Dedifferentiated amniotic fluid mesenchymal stem cell (primary cell): ENCODE measurements at regions not wholly inside any gene's neighbourhood (a gene's known extent, or its start where the extent isn't known, plus 50 kb on each side); places are given as distances from the start of the nearest gene placed in this dataset.
"Not testable (repeated sequence)": the region's sequence is repeated elsewhere in the genome, so short reads cannot be mapped to it uniquely, and the experiment has no call there.

Source experiments
- DNase-seq: peaks from one replicate; pipeline ENCODE4 v3.0.0-alpha.2; 2016; ENCODE audit errors: extremely low spot score

DNA sequence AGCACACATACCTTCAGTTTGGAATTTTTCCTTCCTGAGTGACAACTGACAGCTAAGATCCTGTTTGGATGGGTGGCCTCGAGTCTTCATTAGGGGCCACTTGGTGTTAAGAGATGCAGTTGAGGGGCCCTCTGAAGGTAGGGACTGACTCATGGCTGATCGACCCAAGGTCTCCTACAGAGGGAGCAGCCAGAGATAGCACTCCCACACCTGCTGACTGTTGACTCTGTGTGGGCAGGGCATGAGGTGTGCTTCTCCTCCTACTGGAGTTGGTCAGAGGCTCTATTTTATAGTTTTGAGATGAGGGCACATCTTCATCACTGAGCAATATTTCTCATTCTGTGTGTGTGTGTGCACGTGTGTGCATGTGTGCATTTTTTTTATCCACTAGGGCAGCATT lies 378.8 kb upstream of the PODXL start:
- no peak for DNase-seq

DNA sequence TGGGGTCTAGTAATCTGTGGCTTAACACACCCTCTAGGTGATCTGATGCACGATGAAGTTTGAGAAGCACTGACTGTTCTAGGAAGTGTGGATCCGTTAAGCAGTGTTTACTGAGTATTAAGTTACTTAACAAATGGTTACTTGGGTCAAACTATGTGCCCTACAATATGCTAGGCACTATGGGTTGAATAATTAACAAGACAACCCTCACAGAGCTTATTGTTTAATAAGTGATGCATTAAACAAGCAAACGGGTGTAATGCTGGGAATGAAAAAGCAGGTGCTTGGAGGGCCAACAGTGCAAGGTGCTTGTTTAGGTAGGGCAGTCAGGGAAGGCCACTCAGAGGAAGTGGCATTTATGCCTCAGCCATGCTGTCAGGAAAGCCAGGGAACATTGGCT lies 378.0 kb upstream of the PODXL start:
- no peak for DNase-seq

DNA sequence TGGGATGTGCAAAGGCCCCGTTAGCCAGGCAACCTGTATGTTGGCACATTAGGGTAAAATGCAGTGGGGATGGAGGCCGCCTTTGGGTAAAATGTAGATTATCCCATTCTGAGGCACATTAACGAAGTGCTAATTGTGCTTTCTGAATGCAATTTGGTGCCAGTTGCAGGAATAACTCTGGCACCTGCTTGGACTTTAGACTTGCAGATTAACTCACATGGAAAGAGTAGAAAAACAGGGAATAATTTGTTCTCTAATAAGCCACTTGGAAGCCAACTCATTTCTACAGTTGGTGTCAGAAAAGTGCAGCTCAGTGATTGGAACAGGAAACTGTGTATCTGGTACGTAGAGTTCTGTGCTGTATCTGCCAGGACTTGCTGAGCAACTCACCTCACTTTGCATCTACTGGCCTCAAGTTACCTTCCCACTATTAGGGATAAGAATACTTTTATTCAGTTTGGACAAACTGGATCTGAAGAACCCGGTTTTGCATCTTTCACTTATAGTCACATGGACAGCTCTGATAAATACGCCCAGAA lies 377.4 kb upstream of the PODXL start:
- DNase-seq: no peak

DNA sequence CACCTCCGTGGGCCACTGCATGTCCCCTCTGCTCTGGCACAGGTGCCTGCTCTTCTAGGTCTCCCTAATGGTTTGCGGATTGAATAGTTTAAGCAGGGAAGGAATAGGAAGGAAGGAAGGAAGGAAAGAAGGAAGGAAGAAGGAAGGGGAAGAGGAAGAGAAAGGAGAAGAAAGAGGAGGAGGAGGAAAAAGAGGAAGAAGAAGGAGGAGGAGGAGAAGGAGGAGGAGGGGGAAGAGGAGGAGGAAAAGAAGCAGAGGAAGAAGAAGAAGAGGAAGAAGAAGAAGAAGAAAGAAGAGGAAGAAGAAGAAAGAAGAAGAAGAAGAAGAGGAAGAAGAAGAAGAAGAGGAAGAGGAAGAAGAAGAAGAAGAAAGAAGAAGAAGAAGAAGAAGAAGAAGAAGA lies 376.8 kb upstream of the PODXL start:
- not testable (repeated sequence) for DNase-seq

DNA sequence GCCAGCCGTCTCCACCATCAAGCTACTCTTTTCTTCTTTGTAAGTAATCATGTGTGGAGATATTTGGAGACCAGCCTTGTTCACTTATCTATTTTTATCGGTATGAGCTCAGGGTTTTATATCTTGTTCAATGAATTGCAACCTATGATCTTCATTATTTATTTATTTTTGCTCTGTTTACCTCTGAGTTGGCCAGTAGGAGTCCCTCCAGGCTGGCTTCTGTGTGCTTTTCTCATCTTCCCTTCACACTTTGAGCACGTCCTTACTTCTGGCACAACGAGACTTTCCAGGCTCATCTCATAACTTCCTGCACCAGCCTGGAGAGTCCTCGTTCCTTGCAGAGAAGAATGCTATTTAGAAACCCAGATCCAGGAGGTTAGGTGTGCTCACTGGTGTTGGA lies 375.8 kb upstream of the PODXL start:
- no peak for DNase-seq

DNA sequence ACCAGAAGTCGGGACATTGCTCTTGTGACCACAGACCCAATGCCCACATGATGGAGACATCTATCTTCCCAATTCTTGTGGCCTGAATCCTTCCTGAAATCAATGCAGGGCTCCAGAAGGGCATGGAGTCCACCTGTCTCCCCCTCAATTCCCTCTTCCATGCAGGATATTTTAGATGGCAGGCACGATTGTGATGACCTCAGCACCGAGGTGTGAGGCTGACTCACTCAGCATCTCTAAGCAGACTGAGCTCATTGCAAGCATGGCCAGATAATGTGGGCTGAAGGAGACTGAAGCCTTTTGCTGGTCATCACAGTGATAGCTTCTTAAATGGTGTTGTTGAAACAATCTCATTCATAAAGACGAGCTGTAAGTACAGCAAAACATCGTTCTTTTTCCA lies 374.9 kb upstream of the PODXL start:
- no peak for DNase-seq

DNA sequence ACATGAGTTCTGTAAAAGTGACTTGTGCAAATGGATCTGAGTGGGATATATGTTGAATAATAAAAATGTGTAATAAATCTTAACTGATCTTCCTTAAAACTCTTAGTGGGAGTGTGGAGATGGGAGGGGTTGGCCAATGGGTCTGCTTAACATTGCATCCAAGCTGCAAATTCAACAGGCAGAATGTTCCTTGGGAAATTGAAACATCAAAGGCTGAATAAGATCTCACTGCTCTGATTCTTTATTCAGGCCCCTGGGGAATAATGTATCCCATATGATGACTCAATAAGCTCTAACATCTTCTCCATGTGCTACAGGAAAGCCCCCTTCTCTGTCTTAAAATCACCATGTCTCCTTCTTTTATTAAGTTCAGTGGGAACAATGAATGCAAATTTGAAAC lies 373.2 kb upstream of the PODXL start:
- DNase-seq: no peak

DNA sequence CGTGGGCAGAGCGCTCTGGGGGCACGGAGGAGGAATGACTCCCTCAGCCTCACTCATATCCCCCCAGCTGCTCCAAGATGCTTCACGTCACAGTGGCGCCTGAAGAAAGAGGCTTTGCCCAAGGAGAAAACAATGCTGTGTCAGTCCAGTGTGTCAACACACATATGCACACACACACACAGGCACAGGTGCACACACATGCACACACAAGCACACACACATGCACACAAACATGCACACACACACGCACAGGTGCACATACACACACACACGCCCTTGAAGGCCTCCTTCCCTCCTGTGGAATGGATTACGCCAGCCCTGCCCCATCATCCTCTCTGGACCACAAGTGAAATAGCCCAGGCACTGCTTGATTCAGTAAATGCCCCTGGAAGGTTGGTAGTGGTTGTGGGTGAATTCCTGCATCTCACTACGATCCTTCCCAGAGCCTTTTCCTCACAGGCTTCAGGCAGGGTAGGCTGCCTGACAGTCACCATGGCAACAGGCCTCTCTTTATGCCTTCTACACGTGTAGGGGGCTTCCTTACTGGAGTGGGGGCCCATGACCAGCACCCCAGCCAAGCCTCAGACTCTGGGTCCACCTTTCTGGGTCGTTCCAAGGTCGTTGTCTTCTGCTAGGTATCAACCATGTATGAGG lies 371.5 kb upstream of the PODXL start:
- no peak for DNase-seq

DNA sequence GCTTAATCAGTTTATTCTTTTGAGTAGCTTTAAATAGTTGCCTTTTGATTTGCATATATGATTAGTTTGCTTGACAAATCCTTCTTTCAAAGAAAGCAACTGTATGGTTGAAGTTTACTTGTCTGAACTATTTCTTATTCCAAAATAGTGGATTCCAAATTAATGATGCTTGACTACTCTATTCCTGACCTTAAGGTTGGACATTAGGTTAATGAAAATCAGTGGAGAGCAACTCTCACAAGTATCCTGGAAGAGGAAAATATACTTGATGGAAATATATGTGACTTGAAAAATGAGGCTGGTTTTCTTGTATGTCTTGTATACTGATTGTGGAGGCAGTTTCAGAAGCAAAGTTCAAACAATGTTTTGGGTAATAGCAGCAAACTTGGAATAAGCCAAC lies 369.2 kb upstream of the PODXL start:
- no peak for DNase-seq

DNA sequence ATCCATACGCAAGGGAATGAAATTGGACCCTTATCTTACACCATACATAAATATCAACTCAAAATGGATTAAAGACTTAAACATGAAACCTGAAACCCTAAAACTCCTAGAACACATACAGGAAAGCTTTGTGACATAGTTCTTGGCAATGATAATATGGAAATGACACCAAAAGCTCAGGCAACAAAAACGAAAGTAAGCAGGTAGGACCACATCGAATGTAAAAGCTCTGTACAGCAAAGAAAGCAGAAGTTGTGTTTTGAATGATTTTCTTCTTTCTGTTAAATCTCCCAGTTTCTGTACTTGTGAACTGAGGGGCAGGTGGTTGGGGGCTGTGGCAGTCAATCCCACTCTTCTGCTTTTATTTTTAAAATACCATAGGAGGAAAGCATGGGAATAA lies 368.4 kb upstream of the PODXL start:
- no peak for DNase-seq

DNA sequence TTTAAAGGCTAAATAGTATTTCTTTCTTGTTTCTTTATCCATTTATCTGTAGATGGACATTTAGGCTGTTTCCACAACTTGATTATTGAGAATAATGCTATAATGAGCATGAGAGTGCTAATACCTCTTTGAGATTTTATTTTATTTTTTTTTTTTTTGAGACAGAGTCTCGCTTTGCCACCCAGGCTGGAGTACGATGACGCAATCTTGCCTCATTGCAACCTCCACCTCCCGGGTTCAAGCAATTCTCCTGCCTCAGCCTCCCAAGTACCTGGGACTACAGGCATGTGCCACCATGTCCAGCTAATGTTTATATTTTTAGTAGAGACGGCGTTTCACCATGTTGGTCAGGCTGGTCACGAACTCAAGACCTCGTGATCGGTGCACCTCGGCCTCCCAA lies 366.5 kb upstream of the PODXL start:
- DNase-seq: not testable (repeated sequence)

DNA sequence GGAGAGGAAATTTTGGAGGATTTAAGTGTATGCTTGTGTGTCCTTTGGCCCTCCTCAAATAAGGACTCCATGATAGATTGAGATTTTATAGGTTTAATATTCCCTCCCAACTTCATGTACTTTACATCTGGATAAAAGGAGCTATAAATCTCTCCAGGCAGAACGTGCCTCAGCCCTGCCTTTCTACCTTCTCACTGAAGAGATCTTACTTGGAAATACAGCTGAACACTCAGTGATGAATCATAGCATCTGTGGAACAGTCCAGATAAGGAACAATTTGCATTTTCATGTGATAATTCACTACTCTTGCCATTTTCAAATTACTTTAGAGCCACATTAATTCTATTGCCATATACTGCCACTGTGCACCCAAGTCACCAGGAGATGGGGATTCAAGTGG lies 364.6 kb upstream of the PODXL start:
- DNase-seq: no peak

DNA sequence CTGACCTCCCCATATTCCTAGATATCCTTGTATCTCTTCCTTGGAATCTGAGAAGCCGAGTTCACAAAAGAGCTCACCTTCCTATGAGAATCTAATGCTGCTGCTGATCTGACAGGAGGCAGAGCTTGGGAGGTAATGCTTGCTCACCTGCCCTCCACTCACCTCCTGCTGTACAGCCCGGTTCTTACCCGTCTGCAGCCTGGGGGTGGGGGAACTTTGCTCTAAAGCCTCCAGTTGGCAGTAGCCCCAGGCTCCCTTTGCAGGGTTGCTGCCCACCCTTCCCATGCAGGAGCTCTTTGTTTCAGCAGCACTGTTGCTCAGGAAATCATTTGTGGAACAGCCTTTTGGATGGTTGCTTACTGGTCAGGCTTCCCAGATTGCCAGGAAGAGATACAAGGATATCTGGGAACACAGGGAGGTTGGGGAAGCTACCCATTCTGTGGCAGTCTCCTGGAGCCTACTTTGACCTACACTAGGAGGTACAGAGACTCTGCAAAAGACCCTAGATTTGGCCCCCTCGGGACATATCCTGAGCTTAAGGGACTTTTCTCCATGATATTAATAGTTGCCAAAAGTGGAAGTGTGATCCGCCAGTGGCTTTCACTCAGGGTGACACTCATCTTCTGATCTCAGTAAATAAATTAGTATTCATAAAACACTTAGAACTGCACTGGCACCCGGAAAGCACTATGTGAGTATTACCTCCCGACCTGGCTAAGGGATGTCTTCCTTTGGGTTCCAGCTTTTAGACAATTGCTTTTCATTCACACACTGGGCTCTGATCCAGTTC lies 363.7 kb upstream of the PODXL start:
- DNase-seq: no peak

DNA sequence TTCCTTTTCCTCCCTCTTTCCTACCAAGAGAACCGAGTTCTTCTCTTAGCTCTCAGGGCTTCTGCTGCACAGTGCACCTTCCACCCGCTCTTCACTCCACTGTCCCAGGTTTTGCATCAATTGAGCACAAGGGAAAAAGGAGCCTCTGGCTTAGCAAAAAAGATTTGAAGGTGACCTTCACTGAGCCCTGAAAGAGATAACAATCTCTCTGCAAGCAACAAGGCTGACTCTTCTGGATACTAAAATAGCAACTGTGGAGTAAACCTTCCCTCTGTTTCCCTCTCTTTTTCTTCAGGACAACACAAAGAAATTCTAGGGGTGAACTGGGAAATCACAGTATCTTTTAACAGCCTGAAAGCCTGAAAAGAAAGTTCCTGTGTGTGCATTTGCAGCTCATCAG lies 354.7 kb upstream of the PODXL start:
- DNase-seq: no peak

DNA sequence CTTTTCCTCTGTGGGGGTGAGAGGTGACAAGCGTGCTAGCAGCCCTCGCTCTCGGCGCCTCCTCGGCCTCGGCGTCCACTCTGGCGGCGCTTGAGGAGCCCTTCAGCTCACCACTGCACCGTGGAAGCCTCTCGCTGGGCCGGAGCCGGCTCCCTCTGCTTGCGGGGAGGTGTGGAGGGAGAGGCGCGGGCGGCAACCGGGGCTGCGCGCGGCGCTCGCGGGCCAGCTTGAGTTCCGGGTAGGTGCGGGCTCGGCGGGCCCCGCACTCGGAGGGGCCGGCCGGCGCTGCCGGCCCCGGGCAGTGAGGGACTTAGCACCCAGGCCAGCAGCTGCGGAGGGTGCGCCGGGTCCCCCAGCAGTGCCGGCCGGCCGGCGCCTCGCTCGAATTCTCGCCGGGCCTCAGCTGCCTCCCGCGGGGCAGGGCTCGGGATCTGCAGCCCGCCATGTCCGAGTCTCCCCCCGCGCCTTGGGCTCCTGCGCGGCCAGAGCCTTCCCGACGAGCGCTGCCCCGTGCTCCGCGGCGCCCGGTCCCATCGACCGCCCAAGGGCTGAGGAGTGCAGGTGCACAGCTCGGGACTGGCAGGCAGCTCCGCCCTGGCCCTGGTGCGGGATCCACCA lies 352.8 kb upstream of the PODXL start:
- DNase-seq: no peak

DNA sequence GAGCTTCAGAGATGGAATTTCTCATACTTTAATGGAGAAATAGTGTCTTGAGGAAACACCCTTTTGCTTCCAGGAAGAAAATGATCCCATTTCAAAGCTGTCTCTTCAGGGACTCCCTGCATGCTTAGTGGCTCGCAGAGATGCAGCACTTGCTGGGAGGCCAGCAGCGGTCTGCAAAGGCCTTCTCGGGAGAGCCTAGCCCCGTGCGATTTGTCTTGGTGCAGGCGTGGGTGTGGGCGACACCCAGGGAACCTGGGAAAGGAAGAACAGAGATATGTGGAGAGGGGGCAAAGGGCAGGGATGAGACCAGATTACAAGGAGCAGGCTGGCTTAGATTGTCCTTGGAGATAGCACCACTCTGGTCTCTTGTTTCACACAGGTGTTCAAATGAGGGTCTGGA lies 352.3 kb upstream of the PODXL start:
- no peak for DNase-seq

DNA sequence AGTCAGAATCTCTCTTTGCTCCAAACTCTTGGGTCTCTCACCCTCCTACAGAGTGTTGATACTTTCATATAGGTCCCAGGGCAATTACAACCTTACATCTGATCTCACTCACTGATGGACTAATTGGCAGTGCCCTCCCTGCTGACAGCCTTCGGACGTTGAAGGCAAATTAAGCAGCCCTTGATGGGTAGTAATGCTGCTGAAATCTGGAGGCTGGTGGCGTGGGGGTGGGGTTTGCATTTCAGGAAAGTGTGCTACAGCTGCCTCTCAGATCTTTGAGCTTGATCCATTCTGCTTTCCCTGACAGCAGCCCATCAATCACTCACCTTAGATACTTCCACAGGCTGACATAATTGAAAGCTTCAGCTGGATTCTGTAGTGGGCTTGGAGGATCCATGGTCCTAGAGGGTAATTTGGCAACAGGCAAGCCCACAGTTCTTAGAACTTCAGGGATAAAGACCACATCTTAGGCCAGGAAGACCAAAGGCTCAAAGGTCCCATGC lies 349.1 kb upstream of the PODXL start:
- no peak for DNase-seq

DNA sequence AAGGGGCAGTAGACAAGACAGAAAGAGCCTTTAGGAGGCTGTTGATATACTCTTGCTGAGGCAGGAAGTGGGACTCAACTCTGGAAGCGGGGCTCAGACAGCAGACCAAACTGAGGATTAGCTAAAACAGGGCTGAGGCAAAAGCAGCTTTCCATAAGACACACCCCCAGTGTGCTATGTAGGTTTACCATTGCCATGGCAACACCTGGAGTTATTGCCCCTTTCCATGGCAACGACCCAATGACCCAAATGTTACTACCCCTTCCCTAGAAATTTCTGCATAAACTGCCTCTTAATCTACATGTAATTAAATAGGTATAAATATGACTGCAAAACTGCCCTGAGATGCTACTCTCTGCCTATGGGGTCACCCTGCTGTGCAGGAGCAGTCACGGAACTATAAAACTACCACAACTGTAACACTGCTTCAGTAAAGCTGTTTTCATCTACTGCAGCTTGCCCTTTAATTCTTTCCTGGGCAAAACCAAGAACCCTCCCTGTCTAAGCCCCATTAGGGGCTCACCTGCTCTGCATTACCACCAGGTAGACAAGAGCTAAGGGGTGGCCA lies 348.4 kb upstream of the PODXL start:
- DNase-seq: no peak

DNA sequence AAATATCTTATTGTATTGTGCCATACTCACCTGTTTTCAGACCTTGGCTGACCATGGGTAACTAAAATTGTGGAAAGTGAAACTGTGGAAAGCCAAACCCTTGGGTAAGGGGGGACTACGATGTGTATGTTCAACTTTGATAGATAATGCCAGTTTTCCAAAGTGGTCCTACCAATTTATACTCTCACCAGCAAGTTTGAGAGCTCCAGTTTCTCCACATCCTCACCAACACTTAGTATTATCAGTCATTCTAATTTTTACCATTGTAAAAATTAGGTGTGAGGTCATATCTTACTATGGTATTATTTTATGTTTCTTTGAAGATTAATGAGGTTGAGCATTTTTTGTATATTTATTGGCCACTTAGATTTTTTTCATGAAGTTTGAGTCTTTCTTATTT lies 346.9 kb upstream of the PODXL start:
- DNase-seq: no peak

DNA sequence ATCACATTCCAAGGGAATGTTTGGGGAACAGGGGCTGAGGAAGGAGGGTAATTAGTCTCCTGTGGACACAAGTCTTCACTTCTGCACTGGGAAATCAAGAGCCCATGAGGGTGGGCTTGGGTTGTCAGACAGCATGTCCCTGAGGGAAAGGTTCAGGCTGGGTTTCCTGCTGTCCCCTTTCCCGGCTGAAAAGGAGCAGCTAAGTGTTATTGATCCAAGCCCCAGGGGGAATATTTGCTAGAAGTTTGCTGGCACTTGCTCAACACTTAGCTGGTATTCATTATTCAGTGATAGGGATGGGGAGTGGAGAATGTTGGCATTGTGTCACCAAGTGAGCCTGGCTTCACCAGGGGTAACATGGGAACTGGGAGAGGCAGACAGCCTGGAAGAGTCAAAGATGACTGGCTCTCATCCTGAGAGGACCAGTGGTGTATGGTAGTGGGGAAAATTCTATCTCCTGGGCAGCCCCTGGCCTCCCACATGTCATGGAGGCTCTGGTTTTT lies 344.4 kb upstream of the PODXL start:
- no peak for DNase-seq

DNA sequence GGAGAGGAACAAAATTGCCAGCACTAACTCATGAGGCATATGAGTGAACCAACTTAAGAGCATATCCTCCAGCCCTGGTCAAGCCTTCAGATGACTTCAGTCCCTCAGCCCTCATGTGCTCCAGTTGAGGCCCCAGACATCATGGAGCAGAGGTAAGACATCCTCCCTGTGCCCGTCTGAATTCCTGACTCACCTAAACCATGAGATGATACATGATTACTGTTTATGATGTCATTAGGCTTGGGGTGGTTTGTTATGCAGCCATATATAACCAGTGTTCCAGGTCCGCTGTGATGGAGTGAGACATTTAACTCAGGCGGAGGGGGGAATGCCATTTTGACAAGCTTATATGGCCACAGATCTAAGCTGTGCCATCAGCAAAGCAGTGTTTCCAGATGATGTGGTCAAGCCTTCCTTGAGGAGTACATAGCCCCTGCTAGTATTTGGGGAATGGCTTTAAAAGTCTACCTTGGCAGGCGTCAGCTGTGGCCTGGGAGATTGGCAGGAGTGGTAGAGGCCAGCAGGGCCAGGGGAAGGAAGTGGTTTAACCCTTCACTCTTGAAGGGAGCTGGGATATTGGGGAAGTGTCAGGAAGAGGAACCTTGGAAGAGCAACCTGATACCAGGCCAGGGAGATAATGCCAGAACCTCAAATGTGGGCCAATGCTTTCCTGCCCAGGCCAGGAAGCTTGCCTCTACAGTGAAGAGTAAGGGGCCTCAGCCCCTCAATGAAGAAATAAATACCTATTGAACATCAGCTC lies 343.0 kb upstream of the PODXL start:
- no peak for DNase-seq

DNA sequence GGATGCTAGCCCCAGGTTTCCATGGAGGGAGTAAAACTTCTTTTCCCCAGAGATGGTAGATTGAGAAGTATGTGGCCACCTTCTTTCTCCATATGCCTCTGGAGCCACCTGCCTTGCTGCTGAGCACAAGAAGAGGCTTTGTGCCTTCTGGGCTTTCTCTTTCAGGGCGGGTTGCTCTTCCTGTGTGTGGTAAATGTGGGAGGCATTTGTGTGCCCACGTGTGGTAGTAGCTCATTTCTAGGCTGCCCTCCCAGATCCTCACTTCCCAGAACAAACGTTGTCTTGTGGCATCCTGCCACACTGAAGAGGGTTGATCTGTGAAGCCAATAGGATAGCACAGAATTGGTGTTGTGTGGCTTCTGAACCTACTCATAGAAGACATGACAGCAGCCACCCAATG lies 342.0 kb upstream of the PODXL start:
- no peak for DNase-seq
